Memory B cell (primary cell): ENCODE measurements at regions not wholly inside any gene's neighbourhood (a gene's known extent, or its start where the extent isn't known, plus 50 kb on each side); places are given as distances from the start of the nearest gene placed in this dataset.
"Not testable (repeated sequence)": the region's sequence is repeated elsewhere in the genome, so short reads cannot be mapped to it uniquely, and the experiment has no call there.

Experiments
- ATAC-seq: fragments of 150-1000 bp; cut with Tn5 transposase; 2 replicates; pipeline ENCODE4 v1.10.0; 2021; ENCODE audit warnings: low read depth, mild to moderate bottlenecking, moderate library complexity
- DNase-seq, 2 donors: peaks; one replicate each; pipeline ENCODE4 v3.0.0; 2022; ENCODE audit warnings: low spot score in 2 of 2
- H3K27ac Mint-ChIP-seq: one replicate; pipeline ENCODE4 v1.8.0; 2022; ENCODE audit warnings: mild to moderate bottlenecking, moderate library complexity, mixed read lengths
- H3K27me3 Mint-ChIP-seq: one replicate; pipeline ENCODE4 v1.8.0; 2022; ENCODE audit warnings: mixed read lengths
- H3K36me3 Mint-ChIP-seq: one replicate; pipeline ENCODE4 v1.8.0; 2022; ENCODE audit warnings: mild to moderate bottlenecking, mixed read lengths
- H3K4me1 Mint-ChIP-seq: one replicate; pipeline ENCODE4 v1.8.0; 2022; ENCODE audit warnings: mixed read lengths
- H3K4me3 Mint-ChIP-seq: one replicate; pipeline ENCODE4 v1.8.0; 2022; ENCODE audit warnings: mild to moderate bottlenecking, moderate library complexity, mixed read lengths
- H3K9me3 Mint-ChIP-seq: one replicate; pipeline ENCODE4 v1.8.0; 2022; ENCODE audit warnings: mixed read lengths

GRCh38 chr22:33971561-33971961 is 51.3 kb upstream of the LARGE1 start:
- Mint-ChIP-seq H3K36me3 (no peaks in the 10 kb centered on the region), H3K4me1 (no peaks in the 10 kb centered on the region), H3K27ac (no peak overlapping the region), H3K9me3 (no peaks in the 10 kb centered on the region), H3K27me3 (peaks cover 2% of the 10 kb centered on the region), H3K4me3 (no peak overlapping the region)
- ATAC-seq (no peak), DNase-seq (no peak)

GRCh38 chr22:33975841-33976240 is 55.6 kb upstream of the LARGE1 start:
- H3K36me3 Mint-ChIP-seq = no peaks in the 10 kb centered on the region
- DNase-seq (no peak), ATAC-seq (no peak)
- no peaks in the 10 kb centered on the region for H3K4me1 Mint-ChIP-seq
- H3K27ac Mint-ChIP-seq = no peak overlapping the region
- no peaks in the 10 kb centered on the region for H3K9me3 Mint-ChIP-seq
- H3K27me3 Mint-ChIP-seq = peaks cover 2% of the 10 kb centered on the region
- no peak overlapping the region for H3K4me3 Mint-ChIP-seq

- Mint-ChIP-seq H3K4me1 (no peaks in the 10 kb centered on the region), H3K4me3 (no peak overlapping the region), H3K9me3 (no peaks in the 10 kb centered on the region), H3K36me3 (no peaks in the 10 kb centered on the region), H3K27me3 (peaks cover 13% of the 10 kb centered on the region), H3K27ac (no peak overlapping the region)
- ATAC-seq (no peak), DNase-seq (no peak)
Measured at GRCh38 chr22:33983558-33983957, 63.3 kb upstream of the LARGE1 start.

- DNase-seq (no peak), ATAC-seq (no peak)
- no peaks in the 10 kb centered on the region for H3K4me1 Mint-ChIP-seq
- H3K27me3 Mint-ChIP-seq = peaks cover 13% of the 10 kb centered on the region
- H3K4me3 Mint-ChIP-seq = no peak overlapping the region
- H3K9me3 Mint-ChIP-seq = no peaks in the 10 kb centered on the region
- no peak overlapping the region for H3K27ac Mint-ChIP-seq
- no peaks in the 10 kb centered on the region for H3K36me3 Mint-ChIP-seq
Measured at GRCh38 chr22:33984211-33984610, 63.9 kb upstream of the LARGE1 start.

- Mint-ChIP-seq H3K27ac (no peak overlapping the region), H3K4me3 (no peak overlapping the region), H3K9me3 (no peaks in the 10 kb centered on the region), H3K4me1 (no peaks in the 10 kb centered on the region), H3K27me3 (peaks cover 13% of the 10 kb centered on the region), H3K36me3 (no peaks in the 10 kb centered on the region)
- DNase-seq (no peak), ATAC-seq (no peak)
Measured at GRCh38 chr22:33984656-33985285, 64.5 kb upstream of the LARGE1 start.

- no peak for DNase-seq
- H3K4me3 Mint-ChIP-seq = no peak overlapping the region
- no peaks in the 10 kb centered on the region for H3K9me3 Mint-ChIP-seq
- peaks cover 13% of the 10 kb centered on the region for H3K27me3 Mint-ChIP-seq
- H3K27ac Mint-ChIP-seq = no peak overlapping the region
- ATAC-seq = no peak
- no peaks in the 10 kb centered on the region for H3K36me3 Mint-ChIP-seq
- H3K4me1 Mint-ChIP-seq = no peaks in the 10 kb centered on the region
Measured at GRCh38 chr22:33985506-33985905, 65.2 kb upstream of the LARGE1 start.

GRCh38 chr22:33986167-33986771 is 66.0 kb upstream of the LARGE1 start:
- Mint-ChIP-seq H3K36me3 (no peaks in the 10 kb centered on the region), H3K4me3 (no peak overlapping the region), H3K27me3 (peaks cover 13% of the 10 kb centered on the region), H3K4me1 (peaks cover under 1% of the 10 kb centered on the region), H3K9me3 (no peaks in the 10 kb centered on the region), H3K27ac (no peak overlapping the region)
- ATAC-seq = peak; percentile 46
- DNase-seq = no peak

- DNase-seq (no peak), ATAC-seq (no peak)
- Mint-ChIP-seq H3K4me1 (peaks cover 3% of the 10 kb centered on the region), H3K27ac (peak overlapping the region; percentile 35), H3K4me3 (no peak overlapping the region), H3K27me3 (peaks cover 10% of the 10 kb centered on the region), H3K36me3 (no peaks in the 10 kb centered on the region), H3K9me3 (no peaks in the 10 kb centered on the region)
Measured at GRCh38 chr22:33986954-33987353, 66.7 kb upstream of the LARGE1 start.

- H3K4me1 Mint-ChIP-seq, H3K36me3 Mint-ChIP-seq, H3K27me3 Mint-ChIP-seq, ATAC-seq, H3K4me3 Mint-ChIP-seq, H3K9me3 Mint-ChIP-seq, DNase-seq, H3K27ac Mint-ChIP-seq: not testable (repeated sequence)
Measured at GRCh38 chr22:33989263-33989662, 69.0 kb upstream of the LARGE1 start.

GRCh38 chr22:33991620-33992019 is 71.3 kb upstream of the LARGE1 start:
- H3K36me3 Mint-ChIP-seq = no peaks in the 10 kb centered on the region
- ATAC-seq (no peak), DNase-seq (no peak)
- no peak overlapping the region for H3K4me3 Mint-ChIP-seq
- H3K4me1 Mint-ChIP-seq = peaks cover 3% of the 10 kb centered on the region
- H3K9me3 Mint-ChIP-seq = peaks cover 5% of the 10 kb centered on the region
- H3K27ac Mint-ChIP-seq = no peak overlapping the region
- H3K27me3 Mint-ChIP-seq = peaks cover 9% of the 10 kb centered on the region

GRCh38 chr22:33996824-33997223 is 76.5 kb upstream of the LARGE1 start:
- Mint-ChIP-seq H3K4me1 (no peaks in the 10 kb centered on the region), H3K9me3 (peaks cover 12% of the 10 kb centered on the region), H3K27me3 (peaks cover 4% of the 10 kb centered on the region), H3K27ac (no peak overlapping the region), H3K36me3 (no peaks in the 10 kb centered on the region), H3K4me3 (no peak overlapping the region)
- DNase-seq (no peak), ATAC-seq (no peak)

GRCh38 chr22:34000879-34001526 is 80.7 kb upstream of the LARGE1 start:
- Mint-ChIP-seq H3K4me1 (no peaks in the 10 kb centered on the region), H3K27ac (no peak overlapping the region), H3K27me3 (peaks cover 4% of the 10 kb centered on the region), H3K4me3 (no peak overlapping the region), H3K36me3 (no peaks in the 10 kb centered on the region), H3K9me3 (peaks cover 11% of the 10 kb centered on the region)
- no peak for DNase-seq
- no peak for ATAC-seq

GRCh38 chr22:34001701-34002466 is 81.6 kb upstream of the LARGE1 start:
- DNase-seq (no peak), ATAC-seq (no peak)
- peaks cover 4% of the 10 kb centered on the region for H3K27me3 Mint-ChIP-seq
- no peaks in the 10 kb centered on the region for H3K36me3 Mint-ChIP-seq
- no peak overlapping the region for H3K27ac Mint-ChIP-seq
- H3K4me3 Mint-ChIP-seq = no peak overlapping the region
- H3K4me1 Mint-ChIP-seq = no peaks in the 10 kb centered on the region
- peaks cover 11% of the 10 kb centered on the region for H3K9me3 Mint-ChIP-seq

GRCh38 chr22:34004058-34004457 is 83.8 kb upstream of the LARGE1 start:
- Mint-ChIP-seq H3K27ac (no peak overlapping the region), H3K9me3 (peaks cover 11% of the 10 kb centered on the region), H3K4me3 (no peak overlapping the region), H3K36me3 (no peaks in the 10 kb centered on the region), H3K4me1 (no peaks in the 10 kb centered on the region), H3K27me3 (peaks cover 4% of the 10 kb centered on the region)
- DNase-seq (no peak), ATAC-seq (no peak)
